Osteocyte (in vitro differentiated cells): ENCODE measurements at regions not wholly inside any gene's neighbourhood (a gene's known extent, or its start where the extent isn't known, plus 50 kb on each side); places are given as distances from the start of the nearest gene placed in this dataset.

Experiments used
- DNase-seq: peaks from one replicate; pipeline ENCODE4 v3.0.0; 2021; ENCODE audit warnings: mixed read lengths; ENCODE audit not compliant: unreplicated experiment; ENCODE audit errors: extremely low spot score
- H3K27ac Mint-ChIP-seq: one replicate; pipeline ENCODE4 v1.8.0; 2021; ENCODE audit warnings: mild to moderate bottlenecking, mixed read lengths; ENCODE audit not compliant: unreplicated experiment
- H3K27me3 Mint-ChIP-seq: one replicate; pipeline ENCODE4 v1.8.0; 2021; ENCODE audit warnings: mixed read lengths; ENCODE audit not compliant: unreplicated experiment
- H3K36me3 Mint-ChIP-seq: one replicate; pipeline ENCODE4 v1.8.0; 2021; ENCODE audit warnings: mixed read lengths; ENCODE audit not compliant: unreplicated experiment
- H3K4me1 Mint-ChIP-seq: one replicate; pipeline ENCODE4 v1.8.0; 2021; ENCODE audit warnings: mixed read lengths; ENCODE audit not compliant: unreplicated experiment
- H3K4me3 Mint-ChIP-seq: one replicate; pipeline ENCODE4 v1.8.0; 2021; ENCODE audit warnings: mild to moderate bottlenecking, moderate library complexity, mixed read lengths; ENCODE audit not compliant: unreplicated experiment
- H3K9me3 Mint-ChIP-seq: one replicate; pipeline ENCODE4 v1.8.0; 2021; ENCODE audit warnings: mixed read lengths; ENCODE audit not compliant: unreplicated experiment
- TF ChIP-seq, protein P1 (sequence below): fragments of 200-600 bp; sonication (generic); IDR thresholded peaks from 2 replicates; pipeline ENCODE4 v1.5.0; 2021; ENCODE audit warnings: antibody characterized with exemption, mild to moderate bottlenecking, moderate library complexity

DNA sequence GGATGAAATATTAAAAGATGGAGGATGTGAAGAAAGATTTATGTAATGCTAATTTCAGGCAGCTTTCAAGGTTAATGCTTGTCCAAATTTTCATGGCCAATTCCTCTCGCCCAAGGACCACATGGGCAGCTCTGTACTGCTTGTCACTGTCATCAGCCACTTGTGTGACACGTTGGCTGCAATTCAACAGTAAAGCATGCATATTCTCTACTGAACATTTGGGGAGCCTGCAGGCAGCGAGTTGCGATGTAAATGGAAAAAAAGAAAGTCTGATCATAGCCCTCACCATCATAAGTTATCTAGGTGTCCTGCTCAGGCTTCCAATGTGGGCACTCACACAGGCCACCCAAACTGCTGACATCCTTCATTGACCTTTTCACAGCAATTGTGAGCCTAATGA lies 1026.8 kb upstream of the NR2F2 start:
- TF ChIP-seq, protein P1, sequence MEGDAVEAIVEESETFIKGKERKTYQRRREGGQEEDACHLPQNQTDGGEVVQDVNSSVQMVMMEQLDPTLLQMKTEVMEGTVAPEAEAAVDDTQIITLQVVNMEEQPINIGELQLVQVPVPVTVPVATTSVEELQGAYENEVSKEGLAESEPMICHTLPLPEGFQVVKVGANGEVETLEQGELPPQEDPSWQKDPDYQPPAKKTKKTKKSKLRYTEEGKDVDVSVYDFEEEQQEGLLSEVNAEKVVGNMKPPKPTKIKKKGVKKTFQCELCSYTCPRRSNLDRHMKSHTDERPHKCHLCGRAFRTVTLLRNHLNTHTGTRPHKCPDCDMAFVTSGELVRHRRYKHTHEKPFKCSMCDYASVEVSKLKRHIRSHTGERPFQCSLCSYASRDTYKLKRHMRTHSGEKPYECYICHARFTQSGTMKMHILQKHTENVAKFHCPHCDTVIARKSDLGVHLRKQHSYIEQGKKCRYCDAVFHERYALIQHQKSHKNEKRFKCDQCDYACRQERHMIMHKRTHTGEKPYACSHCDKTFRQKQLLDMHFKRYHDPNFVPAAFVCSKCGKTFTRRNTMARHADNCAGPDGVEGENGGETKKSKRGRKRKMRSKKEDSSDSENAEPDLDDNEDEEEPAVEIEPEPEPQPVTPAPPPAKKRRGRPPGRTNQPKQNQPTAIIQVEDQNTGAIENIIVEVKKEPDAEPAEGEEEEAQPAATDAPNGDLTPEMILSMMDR = no peak
- H3K4me3 Mint-ChIP-seq = no peak overlapping the region
- H3K27ac Mint-ChIP-seq = no peak overlapping the region

DNA sequence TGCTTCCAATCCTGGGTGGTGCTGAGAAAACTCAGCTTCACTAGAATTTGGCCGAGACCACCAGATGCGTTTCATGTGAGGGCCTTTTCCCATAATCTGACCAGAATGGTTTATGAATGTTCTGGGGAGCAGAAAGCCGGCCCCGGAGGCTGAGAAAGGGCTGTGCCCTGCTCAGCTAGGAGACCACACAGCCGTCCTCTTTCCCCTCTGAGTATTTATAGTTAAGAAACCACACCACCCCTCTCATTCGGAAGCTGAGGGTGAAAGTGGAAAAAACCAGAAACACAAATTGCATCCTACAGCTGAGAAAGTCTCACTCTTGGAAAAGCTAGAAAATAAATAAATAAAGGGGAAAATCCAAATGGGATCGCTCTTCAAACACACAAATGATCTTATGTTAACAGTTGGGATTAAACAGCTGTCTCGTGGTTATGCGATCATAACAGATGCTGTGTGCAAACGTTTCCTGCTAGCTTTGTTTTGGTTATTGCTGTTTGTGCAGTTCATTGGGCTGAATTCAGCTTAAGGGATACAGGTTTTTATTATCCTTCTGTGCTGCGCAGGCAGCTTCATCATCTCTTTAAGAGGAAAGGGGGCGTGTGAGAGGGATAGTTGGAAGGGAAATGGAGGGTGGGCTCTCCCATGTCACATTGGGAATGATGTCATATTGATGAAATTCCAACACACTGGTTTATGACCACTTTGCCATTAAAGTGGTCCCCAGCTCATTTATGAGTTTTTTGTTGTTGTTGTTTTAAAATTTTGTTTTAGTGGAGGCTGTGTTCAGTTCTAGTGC lies 1026.2 kb upstream of the NR2F2 start:
- no peak overlapping the region for H3K27ac Mint-ChIP-seq
- DNase-seq = no peak
- no peaks in the 10 kb centered on the region for H3K27me3 Mint-ChIP-seq
- H3K9me3 Mint-ChIP-seq = peaks cover 5% of the 10 kb centered on the region
- H3K4me1 Mint-ChIP-seq = peaks cover 19% of the 10 kb centered on the region
- no peak overlapping the region for H3K4me3 Mint-ChIP-seq
- TF ChIP-seq, protein P1 = no peak
- peaks cover 6% of the 10 kb centered on the region for H3K36me3 Mint-ChIP-seq

More for the DNA sequence above, 1026.8 kb upstream of the NR2F2 start:
- Mint-ChIP-seq H3K36me3 (peaks cover 6% of the 10 kb centered on the region), H3K9me3 (peaks cover 5% of the 10 kb centered on the region), H3K27me3 (no peaks in the 10 kb centered on the region), H3K4me1 (peaks cover 19% of the 10 kb centered on the region)
- DNase-seq = no peak

DNA sequence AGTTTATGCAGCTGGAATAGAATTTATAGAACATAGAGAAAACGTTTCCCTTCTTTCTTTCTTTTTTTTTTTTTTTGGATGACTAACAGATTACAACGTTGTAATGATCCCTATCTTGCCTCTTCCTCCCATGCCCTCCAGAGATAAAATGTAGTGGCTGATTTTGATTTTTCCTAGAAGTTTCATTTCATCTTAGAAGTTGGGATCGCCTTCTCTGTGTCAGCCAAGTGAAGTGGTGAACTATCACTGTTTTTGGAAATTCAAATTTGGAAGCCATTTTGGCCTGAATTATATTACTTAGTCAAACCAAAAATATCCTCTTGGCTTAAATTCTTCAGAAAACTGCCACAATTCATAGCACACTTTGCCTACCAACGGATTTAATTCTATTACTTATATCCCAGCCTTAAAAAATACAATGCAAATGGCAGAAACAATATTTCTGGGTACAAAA lies 1025.5 kb upstream of the NR2F2 start:
- no peaks in the 10 kb centered on the region for H3K27me3 Mint-ChIP-seq
- no peak overlapping the region for H3K4me3 Mint-ChIP-seq
- DNase-seq = no peak
- peaks cover 19% of the 10 kb centered on the region for H3K4me1 Mint-ChIP-seq
- H3K36me3 Mint-ChIP-seq = peaks cover 8% of the 10 kb centered on the region
- no peak overlapping the region for H3K27ac Mint-ChIP-seq
- TF ChIP-seq, protein P1 = no peak
- peaks cover 5% of the 10 kb centered on the region for H3K9me3 Mint-ChIP-seq

DNA sequence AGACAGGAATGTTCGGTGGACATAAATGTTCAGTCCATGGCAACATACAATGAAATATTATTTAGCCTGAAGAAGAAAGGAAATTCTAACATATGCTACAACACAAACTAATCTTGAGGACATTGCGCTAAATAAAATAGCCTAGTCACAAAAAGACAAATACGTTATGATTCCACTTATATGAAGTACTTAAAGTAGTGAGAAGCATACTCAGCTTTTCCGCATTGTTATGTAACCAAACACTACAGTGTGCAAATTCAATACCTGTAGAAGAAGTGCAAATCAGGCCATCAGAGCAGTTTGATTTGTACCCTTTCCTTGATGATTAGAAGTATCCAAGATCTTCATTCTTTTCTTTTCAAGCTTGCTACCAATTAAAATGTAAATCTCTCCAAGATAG lies 1023.4 kb upstream of the NR2F2 start:
- peaks cover 5% of the 10 kb centered on the region for H3K36me3 Mint-ChIP-seq
- TF ChIP-seq, protein P1 = no peak
- H3K27me3 Mint-ChIP-seq = no peaks in the 10 kb centered on the region
- H3K4me3 Mint-ChIP-seq = no peak overlapping the region
- DNase-seq = no peak
- no peak overlapping the region for H3K27ac Mint-ChIP-seq
- H3K9me3 Mint-ChIP-seq = peaks cover 4% of the 10 kb centered on the region
- H3K4me1 Mint-ChIP-seq = peaks cover 11% of the 10 kb centered on the region

DNA sequence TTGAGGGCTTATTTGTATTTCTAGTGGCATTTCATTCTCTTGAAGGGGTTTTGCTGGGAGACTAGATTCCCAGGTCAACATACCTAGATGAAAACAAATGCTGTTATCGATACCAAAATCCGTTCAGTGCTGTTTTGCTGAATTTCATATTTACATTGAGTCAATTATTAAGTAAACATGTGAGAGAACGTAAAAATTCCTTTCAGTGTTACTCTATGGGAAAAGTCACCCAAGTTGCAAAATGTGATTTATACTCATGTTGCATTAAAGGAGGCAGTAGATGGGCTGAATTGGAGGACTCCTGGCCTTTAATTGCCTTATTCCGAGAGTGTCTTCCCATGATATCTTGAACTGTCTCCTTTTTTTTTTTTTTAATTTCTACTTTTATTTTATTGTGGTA lies 1011.3 kb upstream of the NR2F2 start:
- Mint-ChIP-seq H3K36me3 (peaks cover 15% of the 10 kb centered on the region), H3K4me1 (no peaks in the 10 kb centered on the region), H3K4me3 (no peak overlapping the region), H3K9me3 (peaks cover 19% of the 10 kb centered on the region), H3K27ac (no peak overlapping the region), H3K27me3 (no peaks in the 10 kb centered on the region)
- TF ChIP-seq, protein P1 = no peak
- no peak for DNase-seq
